Neural cell (in vitro differentiated cells): ENCODE measurements at regions not wholly inside any gene's neighbourhood (a gene's known extent, or its start where the extent isn't known, plus 50 kb on each side); places are given as distances from the start of the nearest gene placed in this dataset.

Source experiments
- SMC3 ChIP-seq: fragments of 450-650 bp; conservative IDR thresholded peaks from 2 replicates; pipeline ENCODE4 v1.6.1; 2014; ENCODE audit warnings: antibody characterized with exemption, mild to moderate bottlenecking, moderate library complexity; ENCODE audit not compliant: poor library complexity
- TAF1 ChIP-seq: IDR thresholded peaks from 2 replicates; pipeline ENCODE4 v1.6.1; 2012; ENCODE audit warnings: low read depth
- TF ChIP-seq, protein P1 (sequence below): IDR thresholded peaks from 2 replicates; pipeline ENCODE4 v1.6.1; 2012; ENCODE audit warnings: borderline replicate concordance
- TF ChIP-seq, protein P2 (sequence below): fragments of 450-650 bp; IDR thresholded peaks from 2 replicates; pipeline ENCODE4 v1.5.1; 2014; ENCODE audit warnings: antibody characterized with exemption, mild to moderate bottlenecking, moderate library complexity; ENCODE audit not compliant: poor library complexity, severe bottlenecking

- TF ChIP-seq, protein P1, sequence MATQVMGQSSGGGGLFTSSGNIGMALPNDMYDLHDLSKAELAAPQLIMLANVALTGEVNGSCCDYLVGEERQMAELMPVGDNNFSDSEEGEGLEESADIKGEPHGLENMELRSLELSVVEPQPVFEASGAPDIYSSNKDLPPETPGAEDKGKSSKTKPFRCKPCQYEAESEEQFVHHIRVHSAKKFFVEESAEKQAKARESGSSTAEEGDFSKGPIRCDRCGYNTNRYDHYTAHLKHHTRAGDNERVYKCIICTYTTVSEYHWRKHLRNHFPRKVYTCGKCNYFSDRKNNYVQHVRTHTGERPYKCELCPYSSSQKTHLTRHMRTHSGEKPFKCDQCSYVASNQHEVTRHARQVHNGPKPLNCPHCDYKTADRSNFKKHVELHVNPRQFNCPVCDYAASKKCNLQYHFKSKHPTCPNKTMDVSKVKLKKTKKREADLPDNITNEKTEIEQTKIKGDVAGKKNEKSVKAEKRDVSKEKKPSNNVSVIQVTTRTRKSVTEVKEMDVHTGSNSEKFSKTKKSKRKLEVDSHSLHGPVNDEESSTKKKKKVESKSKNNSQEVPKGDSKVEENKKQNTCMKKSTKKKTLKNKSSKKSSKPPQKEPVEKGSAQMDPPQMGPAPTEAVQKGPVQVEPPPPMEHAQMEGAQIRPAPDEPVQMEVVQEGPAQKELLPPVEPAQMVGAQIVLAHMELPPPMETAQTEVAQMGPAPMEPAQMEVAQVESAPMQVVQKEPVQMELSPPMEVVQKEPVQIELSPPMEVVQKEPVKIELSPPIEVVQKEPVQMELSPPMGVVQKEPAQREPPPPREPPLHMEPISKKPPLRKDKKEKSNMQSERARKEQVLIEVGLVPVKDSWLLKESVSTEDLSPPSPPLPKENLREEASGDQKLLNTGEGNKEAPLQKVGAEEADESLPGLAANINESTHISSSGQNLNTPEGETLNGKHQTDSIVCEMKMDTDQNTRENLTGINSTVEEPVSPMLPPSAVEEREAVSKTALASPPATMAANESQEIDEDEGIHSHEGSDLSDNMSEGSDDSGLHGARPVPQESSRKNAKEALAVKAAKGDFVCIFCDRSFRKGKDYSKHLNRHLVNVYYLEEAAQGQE = no peak
- TF ChIP-seq, protein P2, sequence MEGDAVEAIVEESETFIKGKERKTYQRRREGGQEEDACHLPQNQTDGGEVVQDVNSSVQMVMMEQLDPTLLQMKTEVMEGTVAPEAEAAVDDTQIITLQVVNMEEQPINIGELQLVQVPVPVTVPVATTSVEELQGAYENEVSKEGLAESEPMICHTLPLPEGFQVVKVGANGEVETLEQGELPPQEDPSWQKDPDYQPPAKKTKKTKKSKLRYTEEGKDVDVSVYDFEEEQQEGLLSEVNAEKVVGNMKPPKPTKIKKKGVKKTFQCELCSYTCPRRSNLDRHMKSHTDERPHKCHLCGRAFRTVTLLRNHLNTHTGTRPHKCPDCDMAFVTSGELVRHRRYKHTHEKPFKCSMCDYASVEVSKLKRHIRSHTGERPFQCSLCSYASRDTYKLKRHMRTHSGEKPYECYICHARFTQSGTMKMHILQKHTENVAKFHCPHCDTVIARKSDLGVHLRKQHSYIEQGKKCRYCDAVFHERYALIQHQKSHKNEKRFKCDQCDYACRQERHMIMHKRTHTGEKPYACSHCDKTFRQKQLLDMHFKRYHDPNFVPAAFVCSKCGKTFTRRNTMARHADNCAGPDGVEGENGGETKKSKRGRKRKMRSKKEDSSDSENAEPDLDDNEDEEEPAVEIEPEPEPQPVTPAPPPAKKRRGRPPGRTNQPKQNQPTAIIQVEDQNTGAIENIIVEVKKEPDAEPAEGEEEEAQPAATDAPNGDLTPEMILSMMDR = no peak
- TF ChIP-seq SMC3 (no peak), TAF1 (no peak)
These were observed 324.7 kb downstream of the CASP12 start for GRCh38 chr11:104573441-104573990.
